Neuronal stem cell (in vitro differentiated cells): ENCODE measurements at regions not wholly inside any gene's neighbourhood (a gene's known extent, or its start where the extent isn't known, plus 50 kb on each side); places are given as distances from the start of the nearest gene placed in this dataset.
A peak's percentile ranks its signal among the peaks of the same experiment; 100 is the strongest.

Experiments used
- DNase-seq: peaks from one replicate; pipeline ENCODE4 v3.0.0-alpha.2; 2013; ENCODE audit warnings: low spot score
- H2AFZ ChIP-seq: one replicate; pipeline ENCODE4 v1.6.1; 2013; ENCODE audit warnings: mild to moderate bottlenecking, low read length, inconsistent platforms
- H2AK5ac ChIP-seq: 2 replicates; pipeline ENCODE4 v1.6.1; 2013; ENCODE audit warnings: low read depth, mild to moderate bottlenecking, inconsistent platforms, low read length, moderate library complexity, mixed read lengths
- H2BK120ac ChIP-seq: 2 replicates; pipeline ENCODE4 v1.6.1; 2013; ENCODE audit warnings: low read depth, mild to moderate bottlenecking, inconsistent platforms, low read length, moderate library complexity, mixed read lengths
- H2BK12ac ChIP-seq: one replicate; pipeline ENCODE4 v1.6.1; 2013; ENCODE audit warnings: low read length, inconsistent platforms
- H2BK15ac ChIP-seq: 2 replicates; pipeline ENCODE4 v1.6.1; 2013; ENCODE audit warnings: mild to moderate bottlenecking, low read length, inconsistent platforms, mixed read lengths
- H2BK5ac ChIP-seq: one replicate; pipeline ENCODE4 v1.6.1; 2013; ENCODE audit warnings: inconsistent platforms, mild to moderate bottlenecking, low read length, moderate library complexity
- H3K14ac ChIP-seq: one replicate; pipeline ENCODE4 v1.6.1; 2013; ENCODE audit warnings: low read length, inconsistent platforms
- H3K18ac ChIP-seq: 2 replicates; pipeline ENCODE4 v1.6.1; 2013; ENCODE audit warnings: low read length, inconsistent platforms
- H3K23ac ChIP-seq: 2 replicates; pipeline ENCODE4 v1.6.1; 2013; ENCODE audit warnings: low read depth, mild to moderate bottlenecking, mixed read lengths, low read length, inconsistent platforms; ENCODE audit not compliant: poor library complexity
- H3K27ac ChIP-seq: replicated peaks from 3 replicates; pipeline ENCODE4 v1.5.1; 2013; ENCODE audit warnings: low read length, inconsistent platforms
- H3K27me3 ChIP-seq, 3 experiments: 2 replicates each; pipeline ENCODE4 v1.6.1; 2013; ENCODE audit warnings: low read length in 3 of 3, mild to moderate bottlenecking in 2 of 3, inconsistent platforms in 1 of 3, low read depth in 1 of 3, mixed read lengths in 1 of 3, moderate library complexity in 1 of 3; ENCODE audit not compliant: control insufficient read depth in 3 of 3, insufficient read depth in 3 of 3
- H3K36me3 ChIP-seq, 2 donors: replicated peaks in 1 of 2; 2 replicates each; pipeline ENCODE4 v1.6.1; 2013; ENCODE audit warnings: low read length in 2 of 2; ENCODE audit not compliant: control insufficient read depth in 2 of 2, insufficient read depth in 2 of 2
- H3K4ac ChIP-seq: 2 replicates; pipeline ENCODE4 v1.6.1; 2013; ENCODE audit warnings: inconsistent platforms, mild to moderate bottlenecking, low read length, moderate library complexity
- H3K4me1 ChIP-seq, 2 donors: 1 replicate in 1 of 2; 2 replicates in 1 of 2; pipeline ENCODE4 v1.6.1; 2013; ENCODE audit warnings: low read length in 2 of 2, low read depth in 1 of 2; ENCODE audit not compliant: control insufficient read depth in 2 of 2, insufficient read depth in 1 of 2
- H3K4me2 ChIP-seq: one replicate; pipeline ENCODE4 v1.6.1; 2013; ENCODE audit warnings: mild to moderate bottlenecking, low read length, inconsistent platforms; ENCODE audit not compliant: insufficient read depth, poor library complexity, severe bottlenecking
- H3K4me3 ChIP-seq, 2 donors: 2 replicates each; pipeline ENCODE4 v1.5.1; 2013; ENCODE audit warnings: low read length in 2 of 2, mild to moderate bottlenecking in 2 of 2, inconsistent platforms in 1 of 2, moderate library complexity in 1 of 2
- H3K79me1 ChIP-seq: one replicate; pipeline ENCODE4 v1.6.1; 2013; ENCODE audit warnings: low read depth, mild to moderate bottlenecking, inconsistent platforms, low read length, moderate library complexity
- H3K9ac ChIP-seq: one replicate; pipeline ENCODE4 v1.6.1; 2013; ENCODE audit warnings: mild to moderate bottlenecking, low read depth, low read length, inconsistent platforms; ENCODE audit not compliant: poor library complexity
- H3K9me3 ChIP-seq, 2 donors: replicated peaks in 1 of 2; 2 replicates each; pipeline versions ENCODE3 to v1.6.1; 2013; ENCODE audit warnings: low read length in 2 of 2, mild to moderate bottlenecking in 2 of 2, inconsistent platforms in 1 of 2, low read depth in 1 of 2, mixed read lengths in 1 of 2, moderate library complexity in 1 of 2; ENCODE audit not compliant: control insufficient read depth in 2 of 2, insufficient read depth in 1 of 2
- H4K8ac ChIP-seq: one replicate; pipeline ENCODE4 v1.6.1; 2013; ENCODE audit warnings: low read depth, mild to moderate bottlenecking, inconsistent platforms, low read length, moderate library complexity
- H4K91ac ChIP-seq: one replicate; pipeline ENCODE4 v1.6.1; 2013; ENCODE audit warnings: low read length, low read depth, mild to moderate bottlenecking, inconsistent platforms; ENCODE audit not compliant: poor library complexity
- WGBS, 2 donors: extraction: QIAGEN DNeasy Blood & Tissue Kit; methylation state at CpG; one replicate each; pipeline ENCODE4 v1.1.7; 2013; ENCODE audit warnings: missing lambda C conversion rate in 2 of 2, mixed read lengths in 1 of 2; ENCODE audit not compliant: insufficient read length in 2 of 2, insufficient replicate concordance in 1 of 2; ENCODE audit errors: extremely low coverage in 2 of 2; 5-methylcytosine and 5-hydroxymethylcytosine counted together

GRCh38 chr6:51016489-51016888 is 197.8 kb downstream of the TFAP2B start:
- Histone ChIP-seq H3K79me1 (peaks cover 2% of the 10 kb centered on the region), H3K9me3 (no peaks in the 10 kb centered on the region), H2AK5ac (no peak overlapping the region), H3K14ac (no peak overlapping the region), H3K27me3 (peaks cover 0 to 2% (median 0%) of the 10 kb centered on the region in 3 experiments), H3K4ac (no peak overlapping the region), H2BK15ac (no peak overlapping the region), H3K4me2 (no peak overlapping the region), H3K4me3 (no peak overlapping the region), H3K27ac (no peak overlapping the region), H3K23ac (no peak overlapping the region), H3K9ac (no peak overlapping the region), H3K36me3 (no peaks in the 10 kb centered on the region), H2AFZ (no peak overlapping the region), H3K4me1 (peaks cover 0 to 2% of the 10 kb centered on the region in 2 donors), H2BK12ac (no peak overlapping the region), H4K91ac (no peak overlapping the region), H2BK120ac (no peak overlapping the region), H3K18ac (no peak overlapping the region), H2BK5ac (no peak overlapping the region), H4K8ac (no peak overlapping the region)
- WGBS, 2 donors: no CpG with 5 or more reads among the region's 1 CpG
- no peak for DNase-seq

DNA sequence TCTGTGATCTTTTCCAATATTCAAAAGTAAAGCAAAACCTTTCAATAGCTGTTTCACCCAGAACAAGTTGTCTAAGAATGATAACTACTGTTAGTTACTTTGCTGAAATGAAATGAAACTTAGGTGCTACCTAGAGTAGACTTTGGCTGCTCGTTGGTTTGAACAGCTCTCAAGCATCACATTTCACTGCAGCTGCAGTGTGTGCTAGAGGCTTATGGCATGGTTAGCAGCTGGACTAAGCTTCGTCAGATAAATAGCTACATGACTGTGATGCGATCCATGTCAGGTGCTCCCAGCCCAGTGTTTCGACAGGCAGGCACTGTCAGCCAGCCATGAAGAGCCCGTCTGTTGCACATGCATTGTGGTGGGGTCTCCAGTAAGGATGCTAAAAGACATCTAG is 201.1 kb downstream of the TFAP2B start:
- Histone ChIP-seq H3K36me3 (no peaks in the 10 kb centered on the region), H2BK5ac (no peak overlapping the region), H3K9ac (no peak overlapping the region), H3K4me1 (peaks cover 0 to 2% of the 10 kb centered on the region in 2 donors), H3K23ac (peak overlapping the region; percentile 85), H4K8ac (peak overlapping the region; percentile 82), H3K27me3 (peaks cover 0 to 2% (median 0%) of the 10 kb centered on the region in 3 experiments), H3K79me1 (peaks cover 2% of the 10 kb centered on the region), H3K27ac (no peak overlapping the region), H3K18ac (peak overlapping the region; percentile 57), H2AK5ac (no peak overlapping the region), H2BK12ac (peak overlapping the region; percentile 41), H3K4ac (no peak overlapping the region), H2BK15ac (no peak overlapping the region), H3K9me3 (no peaks in the 10 kb centered on the region), H3K4me3 (no peak overlapping the region), H2BK120ac (no peak overlapping the region), H3K14ac (peak overlapping the region; percentile 38), H4K91ac (no peak overlapping the region), H2AFZ (no peak overlapping the region), H3K4me2 (no peak overlapping the region)
- WGBS, 2 donors: no CpG with 5 or more reads among the region's 5 CpGs
- no peak for DNase-seq

GRCh38 chr6:51021171-51021570 is 202.5 kb downstream of the TFAP2B start:
- H3K27me3 ChIP-seq: peaks cover 0 to 2% (median 0%) of the 10 kb centered on the region in 3 experiments
- no peak overlapping the region for H3K4me2 ChIP-seq
- no peak overlapping the region for H4K8ac ChIP-seq
- no peak overlapping the region for H3K4ac ChIP-seq
- H2AK5ac ChIP-seq: no peak overlapping the region
- no peak overlapping the region for H3K4me3 ChIP-seq
- H2BK12ac ChIP-seq: no peak overlapping the region
- H3K23ac ChIP-seq: no peak overlapping the region
- no peak overlapping the region for H3K14ac ChIP-seq
- WGBS, 2 donors: no CpG with 5 or more reads among the region's 3 CpGs
- H2BK15ac ChIP-seq: no peak overlapping the region
- no peak overlapping the region for H2AFZ ChIP-seq
- no peak overlapping the region for H3K9ac ChIP-seq
- no peak overlapping the region for H2BK120ac ChIP-seq
- H3K79me1 ChIP-seq: peaks cover 2% of the 10 kb centered on the region
- H3K36me3 ChIP-seq: no peaks in the 10 kb centered on the region
- no peak overlapping the region for H4K91ac ChIP-seq
- no peak overlapping the region for H3K27ac ChIP-seq
- H3K18ac ChIP-seq: no peak overlapping the region
- no peak for DNase-seq
- peaks cover 0 to 2% of the 10 kb centered on the region in 2 donors for H3K4me1 ChIP-seq
- no peak overlapping the region for H2BK5ac ChIP-seq
- H3K9me3 ChIP-seq: no peaks in the 10 kb centered on the region

GRCh38 chr6:51024126-51024525 is 205.5 kb downstream of the TFAP2B start:
- Histone ChIP-seq H2BK15ac (no peak overlapping the region), H3K27me3 (peaks cover 0 to 2% (median 0%) of the 10 kb centered on the region in 3 experiments), H3K4me2 (no peak overlapping the region), H2BK120ac (no peak overlapping the region), H3K4ac (no peak overlapping the region), H4K8ac (no peak overlapping the region), H3K18ac (no peak overlapping the region), H3K9ac (no peak overlapping the region), H3K27ac (no peak overlapping the region), H4K91ac (no peak overlapping the region), H3K23ac (no peak overlapping the region), H2BK12ac (no peak overlapping the region), H2AFZ (no peak overlapping the region), H2AK5ac (no peak overlapping the region), H3K4me3 (no peak overlapping the region), H2BK5ac (no peak overlapping the region), H3K4me1 (peaks cover 0 to 2% of the 10 kb centered on the region in 2 donors), H3K79me1 (peaks cover 2% of the 10 kb centered on the region), H3K36me3 (no peaks in the 10 kb centered on the region), H3K14ac (no peak overlapping the region), H3K9me3 (no peaks in the 10 kb centered on the region)
- WGBS, 2 donors: no CpG with 5 or more reads among the region's 3 CpGs
- no peak for DNase-seq
